ACC112 (cell line): ENCODE measurements at regions not wholly inside any gene's neighbourhood (a gene's known extent, or its start where the extent isn't known, plus 50 kb on each side); places are given as distances from the start of the nearest gene placed in this dataset.

Source experiments
- H2AFZ ChIP-seq: fragments of 200-600 bp; sonication (generic); one replicate; pipeline ENCODE4 v1.6.0; 2017; ENCODE audit warnings: antibody characterized with exemption, low read length; ENCODE audit not compliant: unreplicated experiment
- H3K27ac ChIP-seq: fragments of 200-600 bp; sonication (generic); 2 replicates; pipeline ENCODE4 v1.5.1; 2014; ENCODE audit warnings: low read depth, mild to moderate bottlenecking, antibody characterized with exemption, low read length, moderate library complexity
- H3K27me3 ChIP-seq: fragments of 200-600 bp; sonication (generic); 2 replicates; pipeline ENCODE4 v1.6.1; 2014; ENCODE audit warnings: mild to moderate bottlenecking, antibody characterized with exemption, low read length, moderate library complexity, mixed read lengths; ENCODE audit not compliant: insufficient read depth
- H3K36me3 ChIP-seq: fragments of 200-600 bp; sonication (generic); 2 replicates; pipeline ENCODE4 v1.6.1; 2016; ENCODE audit warnings: mild to moderate bottlenecking, antibody characterized with exemption, low read length, moderate library complexity, mixed read lengths; ENCODE audit not compliant: insufficient read depth
- H3K4me1 ChIP-seq: fragments of 200-600 bp; sonication (generic); one replicate; pipeline ENCODE4 v1.6.1; 2016; ENCODE audit warnings: low read length, mixed read lengths; ENCODE audit not compliant: insufficient read depth, unreplicated experiment, control insufficient read depth
- H3K4me3 ChIP-seq: fragments of 200-600 bp; sonication (generic); 2 replicates; pipeline ENCODE4 v1.5.1; 2014; ENCODE audit warnings: mild to moderate bottlenecking, low read depth, low read length
- H3K79me2 ChIP-seq: fragments of 200-600 bp; sonication (generic); one replicate; pipeline ENCODE4 v1.6.0; 2016; ENCODE audit warnings: low read length; ENCODE audit not compliant: control insufficient read depth, unreplicated experiment, insufficient read depth

- H3K4me1 ChIP-seq = peaks cover 3% of the 10 kb centered on the region
- H2AFZ ChIP-seq = no peak overlapping the region
- no peak overlapping the region for H3K4me3 ChIP-seq
- peaks cover 73% of the 10 kb centered on the region for H3K27me3 ChIP-seq
- H3K79me2 ChIP-seq = no peaks in the 10 kb centered on the region
- H3K27ac ChIP-seq = no peak overlapping the region
- H3K36me3 ChIP-seq = no peaks in the 10 kb centered on the region
These were observed 147.5 kb upstream of the LHX5 start for GRCh38 chr12:113619202-113619601.

- no peak overlapping the region for H3K4me3 ChIP-seq
- no peak overlapping the region for H2AFZ ChIP-seq
- H3K27ac ChIP-seq = no peak overlapping the region
- no peaks in the 10 kb centered on the region for H3K79me2 ChIP-seq
- H3K4me1 ChIP-seq = no peaks in the 10 kb centered on the region
- peaks cover 91% of the 10 kb centered on the region for H3K27me3 ChIP-seq
- H3K36me3 ChIP-seq = no peaks in the 10 kb centered on the region
These were observed 141.7 kb upstream of the LHX5 start for GRCh38 chr12:113613414-113613813.

GRCh38 chr12:113612793-113613192, 141.1 kb upstream of the LHX5 start:
- Histone ChIP-seq H2AFZ (no peak overlapping the region), H3K36me3 (no peaks in the 10 kb centered on the region), H3K79me2 (no peaks in the 10 kb centered on the region), H3K27ac (no peak overlapping the region), H3K4me3 (no peak overlapping the region), H3K27me3 (peaks cover 90% of the 10 kb centered on the region), H3K4me1 (no peaks in the 10 kb centered on the region)

- H3K4me3 ChIP-seq = no peak overlapping the region
- no peak overlapping the region for H3K27ac ChIP-seq
- no peaks in the 10 kb centered on the region for H3K36me3 ChIP-seq
- no peaks in the 10 kb centered on the region for H3K4me1 ChIP-seq
- no peak overlapping the region for H2AFZ ChIP-seq
- peaks cover 86% of the 10 kb centered on the region for H3K27me3 ChIP-seq
- no peaks in the 10 kb centered on the region for H3K79me2 ChIP-seq
These were observed 140.5 kb upstream of the LHX5 start for GRCh38 chr12:113612076-113612728.

GRCh38 chr12:113611652-113612051, 140.0 kb upstream of the LHX5 start:
- no peak overlapping the region for H3K4me3 ChIP-seq
- no peaks in the 10 kb centered on the region for H3K4me1 ChIP-seq
- no peaks in the 10 kb centered on the region for H3K36me3 ChIP-seq
- no peak overlapping the region for H3K27ac ChIP-seq
- peaks cover 85% of the 10 kb centered on the region for H3K27me3 ChIP-seq
- H3K79me2 ChIP-seq = no peaks in the 10 kb centered on the region
- H2AFZ ChIP-seq = no peak overlapping the region

GRCh38 chr12:113610698-113611097, 139.0 kb upstream of the LHX5 start:
- no peak overlapping the region for H2AFZ ChIP-seq
- H3K4me3 ChIP-seq = no peak overlapping the region
- H3K4me1 ChIP-seq = no peaks in the 10 kb centered on the region
- H3K27ac ChIP-seq = no peak overlapping the region
- H3K79me2 ChIP-seq = no peaks in the 10 kb centered on the region
- peaks cover 76% of the 10 kb centered on the region for H3K27me3 ChIP-seq
- no peaks in the 10 kb centered on the region for H3K36me3 ChIP-seq

- H3K27me3 ChIP-seq = peaks cover 70% of the 10 kb centered on the region
- no peaks in the 10 kb centered on the region for H3K4me1 ChIP-seq
- H3K4me3 ChIP-seq = no peak overlapping the region
- H3K36me3 ChIP-seq = no peaks in the 10 kb centered on the region
- H2AFZ ChIP-seq = no peak overlapping the region
- no peak overlapping the region for H3K27ac ChIP-seq
- H3K79me2 ChIP-seq = no peaks in the 10 kb centered on the region
These were observed 138.2 kb upstream of the LHX5 start for GRCh38 chr12:113609692-113610469.

GRCh38 chr12:113604666-113605065, 133.0 kb upstream of the LHX5 start:
- peaks cover 49% of the 10 kb centered on the region for H3K27me3 ChIP-seq

GRCh38 chr12:113601656-113602263, 130.1 kb upstream of the LHX5 start:
- Histone ChIP-seq H3K4me1 (no peaks in the 10 kb centered on the region), H3K36me3 (no peaks in the 10 kb centered on the region), H3K79me2 (no peaks in the 10 kb centered on the region), H3K4me3 (no peak overlapping the region), H3K27me3 (peaks cover 56% of the 10 kb centered on the region), H2AFZ (no peak overlapping the region), H3K27ac (no peak overlapping the region)

More at GRCh38 chr12:113604666-113605065, 133.0 kb upstream of the LHX5 start:
- H3K27ac ChIP-seq = no peak overlapping the region
- no peak overlapping the region for H2AFZ ChIP-seq
- no peaks in the 10 kb centered on the region for H3K36me3 ChIP-seq
- no peaks in the 10 kb centered on the region for H3K4me1 ChIP-seq
- H3K4me3 ChIP-seq = no peak overlapping the region
- no peaks in the 10 kb centered on the region for H3K79me2 ChIP-seq

GRCh38 chr12:113598815-113599406, 127.2 kb upstream of the LHX5 start:
- Histone ChIP-seq H3K4me1 (no peaks in the 10 kb centered on the region), H3K27ac (no peak overlapping the region), H3K27me3 (peaks cover 68% of the 10 kb centered on the region), H3K4me3 (no peak overlapping the region), H3K79me2 (no peaks in the 10 kb centered on the region), H2AFZ (no peak overlapping the region), H3K36me3 (no peaks in the 10 kb centered on the region)
